Adipose tissue (tissue), 3 donors: ENCODE measurements at regions not wholly inside any gene's neighbourhood (a gene's known extent, or its start where the extent isn't known, plus 50 kb on each side); places are given as distances from the start of the nearest gene placed in this dataset.

ENCODE experiments used
- H3K27ac ChIP-seq: one replicate; pipeline ENCODE4 v1.5.1; 2013; ENCODE audit warnings: low read depth, low read length
- WGBS, 3 donors: extraction: QIAGEN DNeasy Blood & Tissue Kit; methylation state at CpG; one replicate each; pipeline ENCODE4 v1.1.7; 2013; 5-methylcytosine and 5-hydroxymethylcytosine counted together
- donor health status: healthy with polysubstance abuse.
- donor health status: Bipolar disorder and iron deficiency.
- donor health status: healthy.

DNA sequence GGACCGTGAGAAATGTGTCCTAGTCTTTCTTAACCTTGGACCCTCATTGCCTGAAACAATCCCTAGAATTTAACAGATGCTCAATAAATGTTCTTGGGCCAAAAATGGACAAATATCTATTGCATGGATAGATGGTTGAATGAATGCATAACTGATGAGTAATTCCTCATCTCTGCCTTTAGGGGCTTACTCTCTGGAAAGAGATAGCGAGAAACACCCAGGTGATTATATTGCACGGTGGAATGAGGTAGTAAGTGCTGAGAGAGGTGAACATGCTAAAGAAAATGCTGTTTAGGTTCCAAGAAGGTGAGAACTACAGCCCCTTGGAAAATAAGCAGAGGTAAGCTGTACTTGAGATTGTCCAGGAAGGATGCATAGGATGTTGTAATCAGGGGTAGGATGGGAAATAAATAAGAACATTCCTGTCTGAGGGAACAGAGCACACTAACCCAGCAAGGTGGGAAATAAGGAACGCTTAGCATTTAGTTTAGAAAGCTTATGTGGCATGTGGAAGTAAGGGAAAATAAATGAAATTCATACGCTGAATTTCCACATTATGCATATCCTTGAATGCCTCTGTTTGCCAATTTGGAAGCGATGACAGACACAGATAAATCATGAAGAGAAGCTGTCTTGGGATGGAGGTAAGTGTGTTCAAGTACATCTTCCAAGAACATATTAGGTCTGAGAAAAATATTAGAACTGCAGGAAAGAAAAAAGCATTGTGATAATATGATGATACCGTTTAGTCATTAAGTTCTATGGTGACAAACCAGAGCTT, 426.6 kb downstream of the ARHGEF28 start:
- no peak overlapping the region for H3K27ac ChIP-seq
- 75 to 93% (median 93%) methylated on average over 7 of the region's 7 CpGs for WGBS, 3 donors

DNA sequence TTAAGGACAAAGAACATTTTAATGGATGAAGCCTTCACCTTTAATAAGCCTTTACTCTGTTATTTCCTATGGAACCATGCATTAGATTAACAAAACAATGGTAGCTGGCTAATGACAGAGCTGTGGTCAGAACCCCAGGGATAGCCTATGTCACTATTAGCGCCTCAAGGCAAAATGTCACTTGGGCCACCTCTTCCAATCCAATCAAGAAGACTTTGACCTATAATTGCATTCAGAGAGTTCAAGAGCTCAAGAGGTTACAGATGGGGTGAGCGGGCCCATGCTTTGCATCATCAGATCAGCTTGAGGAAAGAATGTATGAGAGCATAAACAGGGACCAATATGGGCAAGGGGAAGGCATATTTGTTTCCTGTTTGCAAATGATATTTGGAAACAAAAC, 425.1 kb downstream of the ARHGEF28 start:
- no peak overlapping the region for H3K27ac ChIP-seq
- 96 to 98% (median 97%) methylated on average over 2 of the region's 2 CpGs for WGBS, 3 donors

DNA sequence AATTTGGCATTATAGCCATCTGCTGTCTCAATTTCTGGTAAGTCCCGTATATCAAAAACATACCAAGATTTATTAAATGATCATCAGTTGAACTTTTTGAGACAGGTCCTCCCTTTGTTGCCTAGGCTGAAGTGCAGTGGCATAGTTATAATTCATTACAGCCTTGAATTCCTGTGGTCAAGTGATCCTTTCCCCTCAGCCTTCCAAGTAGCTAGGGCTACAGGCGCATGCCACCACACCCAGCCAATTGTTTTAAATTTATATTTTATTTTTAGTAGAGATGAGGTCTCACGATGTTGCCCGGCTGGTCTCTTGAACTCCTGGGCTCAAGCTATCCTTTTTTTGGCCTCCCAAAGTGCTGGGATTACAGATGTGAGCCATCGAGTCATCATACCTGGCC, 418.9 kb downstream of the ARHGEF28 start:
- 84 to 91% (median 85%) methylated on average over 5 of the region's 5 CpGs for WGBS, 3 donors
- no peak overlapping the region for H3K27ac ChIP-seq

DNA sequence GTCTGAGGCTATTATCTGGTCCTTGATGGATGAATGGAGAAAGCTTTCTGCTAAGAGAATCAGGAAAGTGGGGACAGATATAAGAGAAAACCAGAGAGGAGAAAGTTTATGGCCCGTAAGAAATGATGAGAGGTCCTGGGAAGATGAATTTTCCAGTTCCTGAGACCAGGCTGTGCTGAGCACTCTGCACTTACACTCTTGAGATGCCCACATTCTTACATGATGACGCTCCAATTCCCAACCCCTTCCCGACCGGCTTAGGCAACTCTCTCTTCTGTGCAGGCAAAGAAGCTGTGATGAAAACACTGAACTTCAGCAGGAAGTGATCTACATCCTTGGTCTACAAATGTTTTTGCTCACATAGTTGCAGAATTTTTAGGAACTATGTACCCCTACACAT, 417.0 kb downstream of the ARHGEF28 start:
- H3K27ac ChIP-seq, result no peak overlapping the region
- 68 to 87% (median 82%) methylated on average over 4 of the region's 4 CpGs for WGBS, 3 donors

DNA sequence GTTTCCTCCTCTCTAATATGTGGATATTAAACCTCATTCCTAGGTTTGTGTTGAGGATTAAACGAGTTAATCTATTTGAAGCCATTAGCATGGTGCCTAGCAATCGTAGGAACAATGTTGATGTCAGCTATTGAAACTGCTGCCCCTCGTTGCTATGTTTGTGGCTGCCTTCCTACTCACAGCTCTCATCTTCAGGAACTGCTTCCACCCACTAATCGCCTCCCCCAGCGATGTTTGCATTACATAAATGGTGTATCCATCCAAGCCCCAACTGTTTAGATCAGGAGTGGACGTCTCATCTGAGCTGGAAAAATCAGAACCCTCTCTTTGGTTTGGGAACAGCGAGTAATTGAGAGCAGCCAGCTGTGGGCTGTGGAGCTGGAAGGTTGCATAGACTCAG, 416.6 kb downstream of the ARHGEF28 start:
- 85 to 89% (median 89%) methylated on average over 7 of the region's 7 CpGs for WGBS, 3 donors
- no peak overlapping the region for H3K27ac ChIP-seq

DNA sequence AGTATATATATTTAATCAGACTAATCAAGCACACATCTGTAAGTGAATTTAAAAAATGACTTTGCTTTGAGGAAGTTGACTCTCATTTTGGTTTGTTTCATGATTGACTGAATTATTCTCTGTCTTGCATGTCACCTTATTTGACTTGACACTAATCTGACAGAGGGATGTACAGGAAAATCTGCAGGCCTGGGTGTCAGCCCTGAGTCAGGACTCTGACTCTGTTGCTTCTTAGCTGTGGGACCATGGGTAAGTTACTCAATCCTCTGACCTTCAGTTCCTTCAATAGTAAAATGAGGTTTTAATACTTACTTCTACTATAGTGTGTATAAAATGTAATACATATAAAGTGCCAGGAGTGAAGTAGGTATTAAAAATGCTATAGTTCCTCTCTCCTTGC, 415.9 kb downstream of the ARHGEF28 start:
- no peak overlapping the region for H3K27ac ChIP-seq

DNA sequence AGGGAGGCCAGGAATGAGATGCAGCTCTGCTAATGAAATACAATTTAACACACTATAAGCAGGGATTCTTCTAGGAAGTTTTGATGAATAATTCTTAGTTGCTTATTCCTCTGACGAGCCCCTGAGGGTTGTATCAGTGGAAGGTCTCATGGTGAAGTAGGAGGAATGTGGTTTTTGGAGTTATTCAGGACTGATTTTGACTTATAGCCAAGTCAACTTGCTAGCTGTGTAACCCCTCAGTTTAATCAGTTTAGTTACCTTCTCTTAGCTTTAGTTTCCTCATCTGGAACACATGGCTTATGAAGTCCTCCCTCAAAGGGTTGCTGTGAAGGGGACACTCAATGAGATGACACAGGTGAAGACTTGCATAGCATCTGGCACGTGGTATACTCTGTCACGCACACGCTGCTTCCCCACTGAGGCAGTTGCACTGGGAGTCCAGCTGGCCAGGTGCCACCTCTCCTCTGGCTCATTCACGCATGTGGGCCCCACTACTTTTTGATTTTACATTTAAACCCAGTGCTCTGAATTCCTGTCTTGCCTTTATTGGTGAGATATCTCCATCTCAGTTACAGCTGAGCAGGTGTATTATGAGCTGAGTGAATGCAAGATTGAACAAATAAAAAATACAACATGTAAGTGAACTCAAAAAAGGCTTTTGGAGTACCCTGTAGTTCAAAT, 415.0 kb downstream of the ARHGEF28 start:
- 58 to 75% (median 69%) methylated on average over 5 of the region's 5 CpGs for WGBS, 3 donors
- no peak overlapping the region for H3K27ac ChIP-seq

DNA sequence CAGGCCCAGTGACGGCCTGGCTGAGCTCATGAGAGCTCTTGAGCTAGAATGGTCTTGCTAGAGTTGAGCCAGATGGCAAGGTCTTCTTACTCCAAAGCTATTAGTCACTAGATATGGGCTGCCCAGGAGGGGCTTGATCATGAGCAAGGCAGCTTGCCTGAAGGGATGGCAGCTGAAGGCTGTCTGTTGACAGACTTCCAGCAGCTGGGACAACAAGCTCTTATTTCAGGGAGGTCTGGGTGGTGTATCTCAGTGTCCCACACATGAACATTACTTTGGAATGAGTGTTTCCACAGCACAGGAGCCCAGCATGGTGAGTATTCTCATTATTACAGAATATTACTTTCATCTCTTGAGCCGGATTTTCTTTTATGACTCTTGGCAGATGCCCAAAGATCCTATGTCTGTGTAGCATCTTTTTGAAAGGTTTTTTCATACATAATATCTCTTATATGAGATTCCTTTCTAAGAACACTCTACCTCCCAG, 414.1 kb downstream of the ARHGEF28 start:
- H3K27ac ChIP-seq, result no peak overlapping the region
- WGBS, 3 donors, result 65 to 89% (median 73%) methylated on average over 2 of the region's 2 CpGs

DNA sequence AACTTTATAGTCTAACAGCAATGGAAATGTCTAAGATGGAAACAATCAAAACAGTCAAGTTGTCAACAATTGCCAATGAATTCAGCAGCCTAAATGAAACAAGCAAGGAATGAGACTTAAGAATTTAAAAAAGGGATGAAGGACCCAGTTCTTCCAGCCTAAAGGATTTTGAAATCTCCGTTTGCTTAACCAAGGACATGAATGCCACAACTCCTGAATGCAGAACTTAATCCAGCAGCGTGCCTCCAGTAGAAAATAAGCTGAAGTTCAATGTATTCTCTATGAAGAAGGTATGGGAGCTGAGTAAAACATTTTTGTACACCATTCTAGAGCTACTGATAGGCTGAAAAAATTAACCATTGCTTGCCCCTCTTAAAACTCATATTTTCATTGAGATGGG, 411.3 kb downstream of the ARHGEF28 start:
- 57 to 95% (median 72%) methylated on average over 2 of the region's 2 CpGs for WGBS, 3 donors

DNA sequence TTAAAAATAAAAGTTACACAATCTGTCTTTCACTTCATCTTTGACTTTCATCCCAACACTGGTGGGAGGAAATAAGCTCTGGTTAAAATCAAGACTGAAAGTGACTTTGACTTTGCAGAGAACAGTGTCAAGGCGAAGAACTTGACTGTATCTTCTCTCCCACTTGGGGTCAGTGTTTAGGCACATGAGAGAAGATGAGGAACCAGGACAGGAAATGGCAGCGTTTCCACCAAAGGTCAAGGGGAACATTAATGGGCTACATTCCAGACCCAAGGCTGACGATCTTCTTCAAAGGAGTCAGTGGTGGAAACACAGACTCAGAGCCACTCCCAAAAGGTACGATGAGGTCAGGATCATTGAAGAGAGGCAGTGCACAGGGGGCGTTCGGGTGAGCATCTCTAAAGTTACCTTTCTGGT, 409.5 kb downstream of the ARHGEF28 start:
- WGBS, 3 donors, result 29 to 43% (median 33%) methylated on average over 6 of the region's 6 CpGs
- H3K27ac ChIP-seq, result no peak overlapping the region

More for the DNA sequence above, 411.3 kb downstream of the ARHGEF28 start:
- H3K27ac ChIP-seq, result no peak overlapping the region

DNA sequence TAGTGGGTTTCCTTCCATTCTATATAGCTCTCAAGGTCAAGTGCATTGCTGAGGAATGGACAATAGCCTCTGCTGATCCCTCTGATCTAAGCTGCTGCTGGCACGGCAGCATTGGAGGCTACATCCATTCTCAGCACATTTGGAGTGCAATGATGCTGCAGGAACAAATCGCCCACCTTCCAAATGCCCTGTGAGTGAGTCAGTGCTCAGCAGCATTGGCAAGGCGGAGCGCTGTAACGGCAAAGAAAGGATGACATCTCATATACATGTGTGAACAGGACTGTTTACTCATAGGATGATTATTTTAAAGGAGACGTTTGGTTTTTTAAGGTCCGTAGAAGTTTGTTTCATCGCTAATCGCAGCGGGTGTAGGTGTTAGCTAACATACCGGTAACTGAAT, 408.7 kb downstream of the ARHGEF28 start:
- H3K27ac ChIP-seq, result no peak overlapping the region
- WGBS, 3 donors, result 73 to 83% (median 80%) methylated on average over 11 of the region's 11 CpGs

DNA sequence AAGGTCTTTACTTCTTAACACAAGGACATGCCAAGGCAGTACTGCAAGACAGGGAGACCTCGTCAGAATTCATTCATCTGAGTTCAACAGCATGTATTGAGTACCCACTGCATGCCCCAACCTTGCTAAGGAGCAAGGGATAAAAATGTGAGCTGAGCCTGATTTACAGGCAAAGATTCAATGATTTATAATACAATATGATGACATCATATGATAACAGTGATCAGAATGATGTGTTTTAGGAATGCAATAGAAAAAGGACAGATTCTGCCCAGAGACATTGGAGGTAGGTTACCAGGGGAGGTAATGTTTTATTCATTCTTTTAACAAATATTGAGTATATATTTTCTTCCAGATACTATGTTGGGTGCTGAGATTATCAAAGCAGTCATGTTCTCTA, 406.6 kb downstream of the ARHGEF28 start:
- 86 to 88% (median 87%) methylated on average over 1 of the region's 1 CpG for WGBS, 3 donors
- no peak overlapping the region for H3K27ac ChIP-seq

DNA sequence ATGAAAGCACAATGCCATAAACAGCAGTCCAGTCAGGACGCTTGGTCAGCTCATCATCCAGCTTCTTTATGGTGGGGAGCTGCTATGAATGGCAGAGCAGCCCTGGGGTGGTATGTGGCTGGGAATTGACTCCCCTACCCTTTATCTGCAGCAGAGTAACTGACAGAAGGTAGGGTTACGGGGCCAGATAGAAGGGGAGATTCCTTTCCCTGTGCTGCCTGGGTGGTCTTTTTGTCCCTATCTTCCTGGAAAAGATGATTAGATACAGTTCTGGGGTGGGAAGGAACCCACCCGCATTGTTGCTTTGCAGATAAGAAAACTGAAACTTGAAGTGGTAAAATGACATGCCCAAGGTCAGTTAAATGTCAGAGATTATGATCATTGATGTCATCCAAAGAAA, 405.5 kb downstream of the ARHGEF28 start:
- 81 to 91% (median 87%) methylated on average over 3 of the region's 3 CpGs for WGBS, 3 donors
- H3K27ac ChIP-seq, result no peak overlapping the region

DNA sequence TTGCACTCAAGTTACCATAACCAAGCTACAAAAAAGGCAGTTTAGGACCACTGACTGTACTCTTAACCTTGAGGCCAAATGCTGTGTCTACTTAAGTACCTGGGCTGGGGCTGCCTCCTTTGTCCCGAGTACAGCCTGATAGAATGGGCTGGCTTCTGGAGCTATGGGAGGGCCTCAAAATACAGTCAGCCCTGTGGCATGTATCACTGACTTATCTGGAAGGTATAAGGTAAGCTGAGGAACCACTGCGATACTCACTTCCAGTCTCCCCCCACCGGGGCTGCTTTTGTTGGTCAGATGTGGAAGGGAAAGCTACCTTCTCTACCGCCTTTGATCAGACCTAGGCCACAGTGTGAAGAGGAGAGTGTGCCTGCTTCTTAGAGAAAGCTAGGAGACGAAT, 404.8 kb downstream of the ARHGEF28 start:
- no peak overlapping the region for H3K27ac ChIP-seq
- 92 to 95% (median 93%) methylated on average over 5 of the region's 5 CpGs for WGBS, 3 donors

DNA sequence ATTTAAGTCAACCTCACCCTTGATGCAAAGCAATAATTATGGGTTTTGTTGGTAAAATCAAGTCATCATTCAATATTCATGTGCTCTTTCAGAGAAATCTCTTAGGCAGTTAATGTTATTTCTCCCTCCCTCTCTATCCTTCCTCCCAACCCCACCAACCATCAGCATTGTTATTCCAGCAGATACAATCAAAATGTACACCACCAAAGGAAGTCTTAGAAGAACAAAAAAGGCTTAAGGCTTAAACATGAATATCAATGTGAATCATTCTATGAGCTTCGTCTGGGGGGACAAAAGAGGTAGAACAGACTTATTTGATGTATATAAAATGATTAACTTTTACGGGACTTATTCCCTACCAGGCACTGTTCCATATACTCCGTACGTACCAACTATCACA, 404.4 kb downstream of the ARHGEF28 start:
- 93 to 96% (median 95%) methylated on average over 4 of the region's 4 CpGs for WGBS, 3 donors
- H3K27ac ChIP-seq, result no peak overlapping the region

DNA sequence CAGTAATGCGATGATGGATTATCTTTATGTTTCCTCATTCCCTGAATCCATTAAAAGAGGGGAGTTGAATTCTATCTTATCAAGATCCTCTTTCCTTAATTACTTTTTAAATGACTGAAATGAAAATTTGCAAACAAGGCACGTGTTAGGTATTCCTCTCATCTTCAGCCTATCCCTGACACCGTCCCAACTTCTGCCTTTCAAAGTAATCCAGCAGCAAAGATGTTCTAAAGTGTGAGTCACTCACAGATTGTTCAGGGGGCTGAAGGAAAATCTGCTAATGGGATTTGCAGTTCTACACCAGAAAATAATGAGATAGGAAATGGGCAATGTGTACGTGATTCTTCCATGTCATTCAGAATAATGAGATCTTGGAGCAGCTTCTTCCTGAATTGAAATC, 403.0 kb downstream of the ARHGEF28 start:
- 77 to 91% (median 88%) methylated on average over 4 of the region's 4 CpGs for WGBS, 3 donors

DNA sequence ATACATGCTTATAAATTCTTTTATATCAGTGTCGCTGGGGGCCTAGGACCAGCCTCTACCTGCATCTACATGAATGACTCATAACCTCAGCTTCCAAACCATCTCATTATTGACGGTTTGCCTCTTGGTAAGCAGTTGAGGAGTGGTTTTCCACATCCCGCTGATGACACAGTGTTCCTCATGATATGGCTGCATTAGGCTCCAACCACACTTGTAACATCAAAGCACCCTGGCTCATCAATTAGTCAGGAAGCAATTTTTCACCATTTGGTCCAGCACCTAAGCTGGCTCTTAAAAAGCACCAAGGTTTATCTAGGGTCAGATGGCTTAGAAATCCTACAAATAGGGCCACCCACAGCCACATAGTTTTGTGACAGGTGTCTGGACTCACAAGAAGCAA, 402.4 kb downstream of the ARHGEF28 start:
- WGBS, 3 donors, result 84 to 88% (median 84%) methylated on average over 3 of the region's 3 CpGs
- no peak overlapping the region for H3K27ac ChIP-seq

More for the DNA sequence above, 403.0 kb downstream of the ARHGEF28 start:
- H3K27ac ChIP-seq, result no peak overlapping the region

DNA sequence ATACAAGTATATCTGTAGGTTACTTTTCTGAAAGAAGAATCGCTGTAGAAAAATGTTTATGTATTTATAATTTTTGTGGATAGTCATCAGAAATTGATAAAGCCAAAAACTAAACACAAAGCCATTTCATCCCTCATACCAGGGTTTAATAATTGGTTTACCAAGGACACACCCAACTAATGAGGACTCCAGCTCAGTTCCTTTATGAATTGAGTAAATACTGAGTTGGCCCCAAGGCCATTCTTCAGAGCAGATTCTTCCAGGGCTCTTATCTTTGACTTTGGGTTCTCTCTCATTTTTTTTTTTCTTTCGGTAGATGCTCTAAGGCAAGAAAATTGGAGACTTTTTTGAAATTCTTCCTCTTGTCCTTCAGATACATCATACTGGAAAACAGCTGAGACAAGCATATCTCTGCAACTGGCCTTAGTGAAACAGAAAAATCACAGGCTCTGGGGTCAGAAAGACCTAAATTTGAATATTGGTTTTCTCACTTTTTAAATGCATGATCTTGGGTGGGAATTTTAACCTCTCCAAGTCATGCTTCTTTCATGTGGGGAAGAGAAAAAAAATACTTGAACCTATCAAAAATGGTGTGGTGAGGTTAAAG, 401.8 kb downstream of the ARHGEF28 start:
- H3K27ac ChIP-seq, result no peak overlapping the region

DNA sequence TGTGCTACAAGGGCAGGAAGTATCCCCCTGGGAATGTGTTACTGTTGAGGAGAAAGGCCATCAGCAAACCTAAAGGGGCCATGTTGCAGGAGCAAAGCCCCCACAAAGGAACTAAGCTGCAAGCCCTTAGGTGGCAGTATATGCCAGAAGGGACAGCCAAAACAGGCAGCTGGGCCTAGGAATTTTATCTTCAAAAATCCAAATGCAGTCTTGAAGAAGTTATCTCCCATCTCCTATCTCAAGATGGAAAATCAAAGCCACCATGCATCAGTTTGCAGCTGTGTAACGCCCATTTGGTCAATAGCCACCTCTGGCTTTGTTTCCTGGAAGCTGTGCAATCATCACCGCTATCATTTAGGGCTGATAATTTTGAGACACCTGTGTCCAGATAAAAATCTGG, 400.3 kb downstream of the ARHGEF28 start:
- WGBS, 3 donors, result 81 to 88% (median 84%) methylated on average over 2 of the region's 2 CpGs
- no peak overlapping the region for H3K27ac ChIP-seq

More for the DNA sequence above, 401.8 kb downstream of the ARHGEF28 start:
- WGBS, 3 donors, result 74 to 94% (median 87%) methylated on average over 2 of the region's 2 CpGs
